ENCODE measurements at regions not wholly inside any gene's neighbourhood (a gene's known extent, or its start where the extent isn't known, plus 50 kb on each side); places are given as distances from the start of the nearest gene placed in this dataset.

- no peak overlapping the region for H3K27ac Mint-ChIP-seq
- H3K9me3 Mint-ChIP-seq: peaks cover 3% of the 10 kb centered on the region
- no peaks in the 10 kb centered on the region for H3K27me3 Mint-ChIP-seq
- H3K4me1 Mint-ChIP-seq: no peaks in the 10 kb centered on the region
- DNase-seq (ENCODE audit: low spot score in 2 of 2) (no peak), ATAC-seq (ENCODE audit: low read depth) (no peak)
- H3K36me3 Mint-ChIP-seq: no peaks in the 10 kb centered on the region
- no peak overlapping the region for H3K4me3 Mint-ChIP-seq
Measured at GRCh38 chr11:42093541-42093940, 634.1 kb upstream of the LRRC4C start.

GRCh38 chr11:42098075-42098474 is 638.6 kb upstream of the LRRC4C start:
- no peaks in the 10 kb centered on the region for H3K36me3 Mint-ChIP-seq
- no peaks in the 10 kb centered on the region for H3K27me3 Mint-ChIP-seq
- DNase-seq (ENCODE audit: low spot score in 2 of 2): no peak
- H3K4me3 Mint-ChIP-seq: no peak overlapping the region
- no peak overlapping the region for H3K27ac Mint-ChIP-seq
- no peaks in the 10 kb centered on the region for H3K4me1 Mint-ChIP-seq
- no peak for ATAC-seq (ENCODE audit: low read depth)
- H3K9me3 Mint-ChIP-seq: peaks cover 3% of the 10 kb centered on the region

GRCh38 chr11:42112866-42113265 is 653.4 kb upstream of the LRRC4C start:
- Mint-ChIP-seq H3K4me1 (no peaks in the 10 kb centered on the region), H3K27me3 (no peaks in the 10 kb centered on the region)
- no peak for DNase-seq (ENCODE audit: low spot score in 2 of 2)

GRCh38 chr11:42114927-42115326 is 655.5 kb upstream of the LRRC4C start:
- ATAC-seq (ENCODE audit: low read depth) (no peak), DNase-seq (ENCODE audit: low spot score in 2 of 2) (no peak)
- H3K36me3 Mint-ChIP-seq: no peaks in the 10 kb centered on the region
- no peak overlapping the region for H3K27ac Mint-ChIP-seq
- H3K9me3 Mint-ChIP-seq: peaks cover 7% of the 10 kb centered on the region
- H3K4me3 Mint-ChIP-seq: no peak overlapping the region
- no peaks in the 10 kb centered on the region for H3K27me3 Mint-ChIP-seq
- H3K4me1 Mint-ChIP-seq: no peaks in the 10 kb centered on the region

More at GRCh38 chr11:42112866-42113265, 653.4 kb upstream of the LRRC4C start:
- Mint-ChIP-seq H3K4me3 (no peak overlapping the region), H3K27ac (no peak overlapping the region), H3K36me3 (no peaks in the 10 kb centered on the region), H3K9me3 (peaks cover 8% of the 10 kb centered on the region)
- ATAC-seq (ENCODE audit: low read depth): no peak

- peaks cover 3% of the 10 kb centered on the region for H3K9me3 Mint-ChIP-seq
Measured at GRCh38 chr11:42138454-42138853, 679.0 kb upstream of the LRRC4C start.

GRCh38 chr11:42145311-42145710 is 685.9 kb upstream of the LRRC4C start:
- Mint-ChIP-seq H3K4me1 (peaks cover 6% of the 10 kb centered on the region), H3K36me3 (no peaks in the 10 kb centered on the region), H3K4me3 (no peak overlapping the region), H3K9me3 (peaks cover 11% of the 10 kb centered on the region), H3K27ac (no peak overlapping the region), H3K27me3 (no peaks in the 10 kb centered on the region)
- ATAC-seq (ENCODE audit: low read depth) (no peak), DNase-seq (ENCODE audit: low spot score in 2 of 2) (no peak)

More at GRCh38 chr11:42138454-42138853, 679.0 kb upstream of the LRRC4C start:
- ATAC-seq (ENCODE audit: low read depth) (no peak), DNase-seq (ENCODE audit: low spot score in 2 of 2) (no peak)
- Mint-ChIP-seq H3K4me3 (no peak overlapping the region), H3K36me3 (no peaks in the 10 kb centered on the region), H3K27me3 (no peaks in the 10 kb centered on the region), H3K4me1 (no peaks in the 10 kb centered on the region), H3K27ac (no peak overlapping the region)

GRCh38 chr11:42161886-42162285 is 702.4 kb upstream of the LRRC4C start:
- ATAC-seq (ENCODE audit: low read depth) (no peak), DNase-seq (ENCODE audit: low spot score in 2 of 2) (no peak)
- H3K9me3 Mint-ChIP-seq: peaks cover 4% of the 10 kb centered on the region
- H3K36me3 Mint-ChIP-seq: no peaks in the 10 kb centered on the region
- no peaks in the 10 kb centered on the region for H3K4me1 Mint-ChIP-seq
- H3K4me3 Mint-ChIP-seq: no peak overlapping the region
- H3K27ac Mint-ChIP-seq: no peak overlapping the region
- H3K27me3 Mint-ChIP-seq: no peaks in the 10 kb centered on the region

GRCh38 chr11:42169191-42169590 is 709.7 kb upstream of the LRRC4C start:
- Mint-ChIP-seq H3K4me3 (no peak overlapping the region), H3K27ac (no peak overlapping the region), H3K4me1 (no peaks in the 10 kb centered on the region), H3K36me3 (no peaks in the 10 kb centered on the region), H3K27me3 (no peaks in the 10 kb centered on the region), H3K9me3 (peaks cover 3% of the 10 kb centered on the region)
- DNase-seq (ENCODE audit: low spot score in 2 of 2): no peak
- ATAC-seq (ENCODE audit: low read depth): no peak

- DNase-seq (ENCODE audit: low spot score in 2 of 2): no peak
- H3K36me3 Mint-ChIP-seq: no peaks in the 10 kb centered on the region
- no peak overlapping the region for H3K27ac Mint-ChIP-seq
- ATAC-seq (ENCODE audit: low read depth): no peak
- no peaks in the 10 kb centered on the region for H3K4me1 Mint-ChIP-seq
- H3K9me3 Mint-ChIP-seq: peaks cover 4% of the 10 kb centered on the region
- no peak overlapping the region for H3K4me3 Mint-ChIP-seq
- H3K27me3 Mint-ChIP-seq: no peaks in the 10 kb centered on the region
Measured at GRCh38 chr11:42170601-42171000, 711.1 kb upstream of the LRRC4C start.

- Mint-ChIP-seq H3K27ac (no peak overlapping the region), H3K4me3 (no peak overlapping the region), H3K4me1 (no peaks in the 10 kb centered on the region), H3K36me3 (no peaks in the 10 kb centered on the region), H3K9me3 (peaks cover 4% of the 10 kb centered on the region), H3K27me3 (no peaks in the 10 kb centered on the region)
- DNase-seq (ENCODE audit: low spot score in 2 of 2): no peak
- ATAC-seq (ENCODE audit: low read depth): no peak
Measured at GRCh38 chr11:42171046-42171445, 711.6 kb upstream of the LRRC4C start.

GRCh38 chr11:42172441-42172840 is 713.0 kb upstream of the LRRC4C start:
- no peak overlapping the region for H3K27ac Mint-ChIP-seq
- DNase-seq (ENCODE audit: low spot score in 2 of 2): no peak
- no peak overlapping the region for H3K4me3 Mint-ChIP-seq
- ATAC-seq (ENCODE audit: low read depth): no peak
- H3K4me1 Mint-ChIP-seq: no peaks in the 10 kb centered on the region
- peaks cover 4% of the 10 kb centered on the region for H3K9me3 Mint-ChIP-seq
- H3K27me3 Mint-ChIP-seq: no peaks in the 10 kb centered on the region
- no peaks in the 10 kb centered on the region for H3K36me3 Mint-ChIP-seq

- no peak for DNase-seq (ENCODE audit: low spot score in 2 of 2)
- no peak for ATAC-seq (ENCODE audit: low read depth)
- Mint-ChIP-seq H3K27me3 (no peaks in the 10 kb centered on the region), H3K9me3 (peaks cover 1% of the 10 kb centered on the region), H3K27ac (no peak overlapping the region), H3K4me3 (no peak overlapping the region), H3K36me3 (no peaks in the 10 kb centered on the region), H3K4me1 (no peaks in the 10 kb centered on the region)
Measured at GRCh38 chr11:42175203-42175602, 715.8 kb upstream of the LRRC4C start.

GRCh38 chr11:42179216-42179615 is 719.8 kb upstream of the LRRC4C start:
- Mint-ChIP-seq H3K36me3 (no peaks in the 10 kb centered on the region), H3K4me3 (no peak overlapping the region), H3K4me1 (no peaks in the 10 kb centered on the region), H3K9me3 (peaks cover 1% of the 10 kb centered on the region), H3K27me3 (no peaks in the 10 kb centered on the region), H3K27ac (no peak overlapping the region)
- no peak for DNase-seq (ENCODE audit: low spot score in 2 of 2)
- no peak for ATAC-seq (ENCODE audit: low read depth)

- H3K27me3 Mint-ChIP-seq: no peaks in the 10 kb centered on the region
- no peak for ATAC-seq (ENCODE audit: low read depth)
- H3K27ac Mint-ChIP-seq: no peak overlapping the region
- H3K36me3 Mint-ChIP-seq: no peaks in the 10 kb centered on the region
- no peak for DNase-seq (ENCODE audit: low spot score in 2 of 2)
- H3K4me1 Mint-ChIP-seq: no peaks in the 10 kb centered on the region
- peaks cover 4% of the 10 kb centered on the region for H3K9me3 Mint-ChIP-seq
- H3K4me3 Mint-ChIP-seq: no peak overlapping the region
Measured at GRCh38 chr11:42195289-42196013, 736.0 kb upstream of the LRRC4C start.

- peaks cover 2% of the 10 kb centered on the region for H3K9me3 Mint-ChIP-seq
- DNase-seq (ENCODE audit: low spot score in 2 of 2) (no peak), ATAC-seq (ENCODE audit: low read depth) (no peak)
- no peaks in the 10 kb centered on the region for H3K36me3 Mint-ChIP-seq
- H3K27me3 Mint-ChIP-seq: no peaks in the 10 kb centered on the region
- no peaks in the 10 kb centered on the region for H3K4me1 Mint-ChIP-seq
- no peak overlapping the region for H3K27ac Mint-ChIP-seq
- no peak overlapping the region for H3K4me3 Mint-ChIP-seq
Measured at GRCh38 chr11:42200311-42200710, 740.9 kb upstream of the LRRC4C start.

Measured in memory B cell (primary cell).